ENCODE measurements at regions not wholly inside any gene's neighbourhood (a gene's known extent, or its start where the extent isn't known, plus 50 kb on each side); places are given as distances from the start of the nearest gene placed in this dataset.

DNA sequence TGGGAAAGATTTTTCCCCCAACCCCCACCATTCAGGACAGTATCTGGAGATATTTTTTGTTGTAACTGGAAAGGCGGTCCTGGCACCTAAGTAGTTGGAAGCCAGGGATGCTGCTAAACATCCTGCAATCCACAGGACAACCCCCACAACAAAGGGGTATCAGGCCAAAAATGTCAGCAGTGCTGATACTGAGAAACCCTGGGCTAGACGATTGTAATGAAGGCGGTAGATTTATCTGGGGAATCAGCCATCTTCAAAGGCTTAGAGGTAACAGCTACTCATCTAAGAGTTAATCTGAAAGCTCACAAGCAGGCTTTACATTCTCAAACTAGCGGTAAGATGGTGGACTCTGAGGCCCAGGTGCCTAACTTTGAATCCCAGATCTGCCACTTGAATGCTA, 59.0 kb upstream of the NMUR2 start:
- TF ChIP-seq, protein P1, sequence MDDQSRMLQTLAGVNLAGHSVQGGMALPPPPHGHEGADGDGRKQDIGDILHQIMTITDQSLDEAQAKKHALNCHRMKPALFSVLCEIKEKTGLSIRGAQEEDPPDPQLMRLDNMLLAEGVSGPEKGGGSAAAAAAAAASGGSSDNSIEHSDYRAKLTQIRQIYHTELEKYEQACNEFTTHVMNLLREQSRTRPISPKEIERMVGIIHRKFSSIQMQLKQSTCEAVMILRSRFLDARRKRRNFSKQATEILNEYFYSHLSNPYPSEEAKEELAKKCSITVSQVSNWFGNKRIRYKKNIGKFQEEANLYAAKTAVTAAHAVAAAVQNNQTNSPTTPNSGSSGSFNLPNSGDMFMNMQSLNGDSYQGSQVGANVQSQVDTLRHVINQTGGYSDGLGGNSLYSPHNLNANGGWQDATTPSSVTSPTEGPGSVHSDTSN (IDR thresholded peaks at IDR 0.05), result no peak
- TF ChIP-seq, protein P2, sequence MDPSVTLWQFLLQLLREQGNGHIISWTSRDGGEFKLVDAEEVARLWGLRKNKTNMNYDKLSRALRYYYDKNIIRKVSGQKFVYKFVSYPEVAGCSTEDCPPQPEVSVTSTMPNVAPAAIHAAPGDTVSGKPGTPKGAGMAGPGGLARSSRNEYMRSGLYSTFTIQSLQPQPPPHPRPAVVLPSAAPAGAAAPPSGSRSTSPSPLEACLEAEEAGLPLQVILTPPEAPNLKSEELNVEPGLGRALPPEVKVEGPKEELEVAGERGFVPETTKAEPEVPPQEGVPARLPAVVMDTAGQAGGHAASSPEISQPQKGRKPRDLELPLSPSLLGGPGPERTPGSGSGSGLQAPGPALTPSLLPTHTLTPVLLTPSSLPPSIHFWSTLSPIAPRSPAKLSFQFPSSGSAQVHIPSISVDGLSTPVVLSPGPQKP (IDR thresholded peaks at IDR 0.05; ENCODE audit: low read depth, low read length), result no peak
- TF ChIP-seq EP300 (IDR thresholded peaks at IDR 0.05) (no peak), RCOR1 (IDR thresholded peaks at IDR 0.05; ENCODE audit: low read depth, low read length) (no peak), CEBPB (IDR thresholded peaks at IDR 0.05) (no peak), JUNB (IDR thresholded peaks at IDR 0.05) (no peak), KDM5A (IDR thresholded peaks at IDR 0.05) (no peak), POLR2A (IDR thresholded peaks at IDR 0.05; ENCODE audit: low read length) (no peak), GATA3 (IDR thresholded peaks at IDR 0.05; ENCODE audit: borderline replicate concordance) (no peak), FOSL2 (IDR thresholded peaks at IDR 0.05) (no peak), FOSL2 (CRISPR knock-in tag; IDR thresholded peaks at IDR 0.05) (no peak)
- TF ChIP-seq, protein P3, sequence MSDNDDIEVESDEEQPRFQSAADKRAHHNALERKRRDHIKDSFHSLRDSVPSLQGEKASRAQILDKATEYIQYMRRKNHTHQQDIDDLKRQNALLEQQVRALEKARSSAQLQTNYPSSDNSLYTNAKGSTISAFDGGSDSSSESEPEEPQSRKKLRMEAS (IDR thresholded peaks at IDR 0.05), result no peak
- TF ChIP-seq, protein P4, sequence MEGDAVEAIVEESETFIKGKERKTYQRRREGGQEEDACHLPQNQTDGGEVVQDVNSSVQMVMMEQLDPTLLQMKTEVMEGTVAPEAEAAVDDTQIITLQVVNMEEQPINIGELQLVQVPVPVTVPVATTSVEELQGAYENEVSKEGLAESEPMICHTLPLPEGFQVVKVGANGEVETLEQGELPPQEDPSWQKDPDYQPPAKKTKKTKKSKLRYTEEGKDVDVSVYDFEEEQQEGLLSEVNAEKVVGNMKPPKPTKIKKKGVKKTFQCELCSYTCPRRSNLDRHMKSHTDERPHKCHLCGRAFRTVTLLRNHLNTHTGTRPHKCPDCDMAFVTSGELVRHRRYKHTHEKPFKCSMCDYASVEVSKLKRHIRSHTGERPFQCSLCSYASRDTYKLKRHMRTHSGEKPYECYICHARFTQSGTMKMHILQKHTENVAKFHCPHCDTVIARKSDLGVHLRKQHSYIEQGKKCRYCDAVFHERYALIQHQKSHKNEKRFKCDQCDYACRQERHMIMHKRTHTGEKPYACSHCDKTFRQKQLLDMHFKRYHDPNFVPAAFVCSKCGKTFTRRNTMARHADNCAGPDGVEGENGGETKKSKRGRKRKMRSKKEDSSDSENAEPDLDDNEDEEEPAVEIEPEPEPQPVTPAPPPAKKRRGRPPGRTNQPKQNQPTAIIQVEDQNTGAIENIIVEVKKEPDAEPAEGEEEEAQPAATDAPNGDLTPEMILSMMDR (IDR thresholded peaks at IDR 0.05), result no peak
- TF ChIP-seq, protein P5, sequence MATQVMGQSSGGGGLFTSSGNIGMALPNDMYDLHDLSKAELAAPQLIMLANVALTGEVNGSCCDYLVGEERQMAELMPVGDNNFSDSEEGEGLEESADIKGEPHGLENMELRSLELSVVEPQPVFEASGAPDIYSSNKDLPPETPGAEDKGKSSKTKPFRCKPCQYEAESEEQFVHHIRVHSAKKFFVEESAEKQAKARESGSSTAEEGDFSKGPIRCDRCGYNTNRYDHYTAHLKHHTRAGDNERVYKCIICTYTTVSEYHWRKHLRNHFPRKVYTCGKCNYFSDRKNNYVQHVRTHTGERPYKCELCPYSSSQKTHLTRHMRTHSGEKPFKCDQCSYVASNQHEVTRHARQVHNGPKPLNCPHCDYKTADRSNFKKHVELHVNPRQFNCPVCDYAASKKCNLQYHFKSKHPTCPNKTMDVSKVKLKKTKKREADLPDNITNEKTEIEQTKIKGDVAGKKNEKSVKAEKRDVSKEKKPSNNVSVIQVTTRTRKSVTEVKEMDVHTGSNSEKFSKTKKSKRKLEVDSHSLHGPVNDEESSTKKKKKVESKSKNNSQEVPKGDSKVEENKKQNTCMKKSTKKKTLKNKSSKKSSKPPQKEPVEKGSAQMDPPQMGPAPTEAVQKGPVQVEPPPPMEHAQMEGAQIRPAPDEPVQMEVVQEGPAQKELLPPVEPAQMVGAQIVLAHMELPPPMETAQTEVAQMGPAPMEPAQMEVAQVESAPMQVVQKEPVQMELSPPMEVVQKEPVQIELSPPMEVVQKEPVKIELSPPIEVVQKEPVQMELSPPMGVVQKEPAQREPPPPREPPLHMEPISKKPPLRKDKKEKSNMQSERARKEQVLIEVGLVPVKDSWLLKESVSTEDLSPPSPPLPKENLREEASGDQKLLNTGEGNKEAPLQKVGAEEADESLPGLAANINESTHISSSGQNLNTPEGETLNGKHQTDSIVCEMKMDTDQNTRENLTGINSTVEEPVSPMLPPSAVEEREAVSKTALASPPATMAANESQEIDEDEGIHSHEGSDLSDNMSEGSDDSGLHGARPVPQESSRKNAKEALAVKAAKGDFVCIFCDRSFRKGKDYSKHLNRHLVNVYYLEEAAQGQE (IDR thresholded peaks at IDR 0.05), result no peak
